ENCODE measurements at regions not wholly inside any gene's neighbourhood (a gene's known extent, or its start where the extent isn't known, plus 50 kb on each side); places are given as distances from the start of the nearest gene placed in this dataset.
"Not testable (repeated sequence)": the region's sequence is repeated elsewhere in the genome, so short reads cannot be mapped to it uniquely, and the experiment has no call there.

GRCh38 chr13:22740264-22740663 is 440.5 kb upstream of the SGCG start:
- no peak for DNase-seq (ENCODE audit: low read depth in 2 of 2)

DNA sequence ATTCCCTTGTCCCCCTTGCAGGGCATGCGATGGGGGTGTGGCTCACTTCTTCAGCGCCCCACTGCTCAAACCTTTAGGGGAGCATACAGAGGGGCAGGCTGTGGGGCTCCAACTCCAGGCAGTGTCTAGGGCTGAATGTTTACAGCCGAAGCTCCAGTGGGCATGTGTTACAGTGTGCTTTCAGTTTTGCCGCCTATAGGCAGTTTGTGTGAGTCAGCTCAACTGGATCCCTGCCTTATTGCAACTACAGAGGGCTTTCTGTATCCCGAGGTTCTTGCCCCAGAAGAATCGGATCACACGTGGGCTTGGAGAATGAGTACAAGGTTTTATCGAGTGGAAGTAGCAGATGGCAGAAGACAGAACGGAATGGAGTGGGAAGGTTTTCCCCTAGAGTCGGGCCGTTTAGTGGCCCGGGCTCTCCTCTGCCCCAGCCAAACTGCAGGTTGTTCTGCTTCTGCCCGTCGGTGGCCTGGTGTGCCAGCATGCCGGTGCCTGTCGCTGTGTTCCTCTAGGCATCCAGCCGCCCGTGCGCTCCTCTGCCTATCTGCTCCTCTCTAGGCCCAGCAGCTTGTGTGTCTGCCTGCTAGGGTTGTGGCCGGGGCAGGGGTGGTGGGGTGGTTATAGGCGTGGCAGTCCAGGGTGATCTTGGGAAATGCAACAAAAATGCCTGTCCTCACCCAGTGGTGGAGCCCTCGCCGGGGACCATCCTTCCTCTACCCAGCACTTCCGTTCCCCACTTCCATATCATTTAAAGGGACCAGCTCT is 435.9 kb upstream of the SGCG start:
- DNase-seq (ENCODE audit: low read depth in 2 of 2), result no peak

GRCh38 chr13:22748866-22749577 is 431.8 kb upstream of the SGCG start:
- DNase-seq (ENCODE audit: low read depth in 2 of 2), result no peak

- DNase-seq (ENCODE audit: low read depth in 2 of 2), result no peak
Measured at GRCh38 chr13:22749626-22750025, 431.2 kb upstream of the SGCG start.

DNA sequence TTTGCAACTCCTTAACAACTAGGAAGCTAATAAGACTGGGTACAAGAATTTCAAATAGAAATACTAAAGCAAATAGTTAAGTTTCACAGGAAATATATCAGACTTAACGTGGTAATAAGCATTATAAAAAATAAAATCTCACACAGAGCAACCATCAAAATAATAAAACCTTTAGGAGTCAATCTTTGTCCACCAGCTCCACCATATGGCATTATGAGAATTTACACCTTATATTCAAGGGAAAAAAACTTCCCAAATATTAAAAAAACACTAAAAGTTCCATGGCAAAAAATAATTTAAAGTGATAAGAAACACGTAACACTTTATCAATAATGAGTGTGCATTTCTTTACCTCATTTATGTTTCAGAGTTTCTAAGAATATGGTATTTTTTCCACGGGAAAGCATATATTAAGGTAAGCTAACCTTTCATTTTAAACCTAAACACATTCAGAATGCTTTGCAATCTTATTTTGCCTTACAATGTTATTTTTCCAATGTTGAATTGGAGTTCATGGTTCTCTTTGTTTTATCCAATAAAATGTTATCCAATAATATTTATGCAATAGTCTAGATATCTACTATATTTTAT is 423.2 kb upstream of the SGCG start:
- DNase-seq (ENCODE audit: low read depth in 2 of 2), result no peak

- DNase-seq (ENCODE audit: low read depth in 2 of 2), result no peak
Measured at GRCh38 chr13:22758245-22758644, 422.5 kb upstream of the SGCG start.

GRCh38 chr13:22761709-22762108 is 419.1 kb upstream of the SGCG start:
- no peak for DNase-seq (ENCODE audit: low read depth in 2 of 2)

DNA sequence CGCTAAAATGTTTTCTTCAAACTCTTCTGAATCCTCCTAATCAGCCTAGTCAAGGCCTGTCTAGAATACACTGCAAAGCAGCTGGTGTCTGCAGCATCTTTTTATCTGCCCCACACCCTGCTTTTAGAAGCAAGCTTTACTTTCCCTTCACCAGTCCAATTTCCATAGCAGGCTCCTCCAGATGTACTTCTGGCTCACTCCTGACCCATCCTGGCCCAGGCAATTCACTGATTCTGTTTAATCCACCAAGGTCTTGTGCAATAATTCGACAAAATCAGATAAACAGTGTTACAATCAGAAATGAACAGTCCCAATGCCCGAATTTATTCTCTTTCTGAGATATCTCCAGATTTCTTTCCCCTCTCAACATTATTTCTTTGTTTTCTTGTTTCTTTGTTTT is 415.2 kb upstream of the SGCG start:
- DNase-seq (ENCODE audit: low read depth in 2 of 2), result no peak

- DNase-seq (ENCODE audit: low read depth in 2 of 2), result no peak
Measured at GRCh38 chr13:22770891-22771290, 409.9 kb upstream of the SGCG start.

DNA sequence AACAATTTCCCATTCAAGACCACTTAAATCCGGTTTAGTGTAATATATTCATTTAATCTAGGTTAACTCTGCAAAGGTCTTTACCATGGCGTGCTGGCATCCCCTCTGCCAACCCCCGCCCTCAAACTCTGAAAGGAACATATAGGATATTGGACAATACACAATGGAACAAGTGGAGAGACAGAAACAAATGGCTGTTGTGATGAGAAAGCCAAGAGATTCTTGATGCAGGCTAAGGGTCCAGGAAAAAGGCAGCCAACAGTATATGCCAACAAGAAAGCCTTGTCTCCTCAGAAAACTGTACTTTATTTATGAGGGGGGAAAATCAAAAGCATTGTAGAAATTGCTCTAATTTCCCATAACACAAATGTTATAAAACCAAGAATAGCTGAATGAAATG is 407.3 kb upstream of the SGCG start:
- DNase-seq (ENCODE audit: low read depth in 2 of 2), result no peak

- DNase-seq (ENCODE audit: low read depth in 2 of 2), result no peak
Measured at GRCh38 chr13:22776394-22777186, 404.2 kb upstream of the SGCG start.

GRCh38 chr13:22777207-22777606 is 403.6 kb upstream of the SGCG start:
- DNase-seq (ENCODE audit: low read depth in 2 of 2), result no peak

GRCh38 chr13:22789027-22789593 is 391.7 kb upstream of the SGCG start:
- DNase-seq (ENCODE audit: low read depth in 2 of 2), result no peak

DNA sequence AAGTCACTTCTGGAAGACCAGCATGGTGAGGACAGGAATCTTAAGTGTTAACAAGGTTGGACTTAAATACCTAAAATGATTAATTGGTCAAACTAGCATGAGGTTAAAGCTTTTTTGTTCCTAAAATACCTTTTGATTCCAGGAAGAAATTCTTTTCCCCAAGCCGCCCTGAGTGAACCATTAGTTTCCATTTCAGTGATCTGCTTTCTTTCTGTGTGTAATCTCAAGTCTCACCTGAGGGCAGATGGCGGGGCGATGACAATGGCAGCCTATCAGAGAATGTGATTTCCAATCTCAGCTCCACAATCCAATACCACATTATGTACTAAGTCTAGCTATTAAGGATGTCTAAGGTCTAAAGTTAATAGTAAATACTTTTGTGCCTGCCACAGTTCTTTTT is 390.9 kb upstream of the SGCG start:
- no peak for DNase-seq (ENCODE audit: low read depth in 2 of 2)

DNA sequence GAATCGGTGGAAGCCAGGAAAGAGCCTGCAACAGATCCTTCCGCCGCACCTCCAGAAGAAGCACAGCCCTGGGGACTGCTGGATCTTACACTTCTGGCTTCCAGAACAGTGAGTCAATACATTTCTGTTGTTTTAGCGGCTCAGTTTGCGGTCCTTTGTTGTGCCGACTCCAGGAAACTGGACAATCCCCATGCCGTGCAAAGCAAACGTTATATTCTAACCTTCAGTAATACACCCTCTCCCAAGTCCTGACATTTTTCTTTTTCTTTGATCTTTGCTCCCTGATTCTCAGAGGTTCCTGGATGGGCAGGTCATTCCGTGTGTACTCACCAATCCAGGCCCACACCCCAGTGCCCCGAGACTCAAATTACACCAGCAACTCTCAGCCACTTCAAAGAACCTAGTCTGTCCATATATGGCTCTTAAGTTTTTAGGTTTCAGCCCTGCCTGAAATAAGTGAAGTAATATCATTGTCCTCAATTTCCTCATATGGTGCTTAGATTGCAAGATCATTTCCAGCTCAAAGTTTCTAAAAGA is 387.1 kb upstream of the SGCG start:
- DNase-seq (ENCODE audit: low read depth in 2 of 2), result no peak

- DNase-seq (ENCODE audit: low read depth in 2 of 2), result no peak
Measured at GRCh38 chr13:22800526-22801401, 380.0 kb upstream of the SGCG start.

DNA sequence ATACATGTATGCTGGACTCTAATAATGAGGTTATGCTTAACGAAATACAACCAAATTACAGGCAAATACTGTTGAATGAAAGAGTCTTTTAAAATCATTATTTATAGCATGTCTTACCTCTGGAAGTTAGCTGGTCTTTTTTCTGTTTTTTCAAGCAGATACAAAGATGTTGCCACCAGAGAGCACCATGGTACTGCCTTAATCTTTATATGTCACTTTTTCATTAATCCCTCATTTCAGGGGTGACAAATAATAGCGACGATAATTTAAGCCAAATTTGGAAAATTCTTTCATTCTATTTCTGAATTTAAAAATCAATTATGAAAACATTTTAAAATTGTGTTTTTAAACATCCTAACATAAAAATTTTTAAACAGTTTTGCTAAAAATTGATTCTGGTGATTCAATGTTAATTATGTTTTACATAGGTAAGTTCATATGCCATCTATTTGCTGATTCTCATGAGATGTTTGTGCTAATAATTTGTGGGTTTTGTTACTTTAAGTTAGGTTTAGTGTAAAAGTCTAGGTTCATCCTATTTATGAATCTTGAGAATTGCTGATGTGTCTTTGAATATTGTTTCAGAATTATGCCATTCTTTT is 379.3 kb upstream of the SGCG start:
- DNase-seq (ENCODE audit: low read depth in 2 of 2), result no peak

- DNase-seq (ENCODE audit: low read depth in 2 of 2), result no peak
Measured at GRCh38 chr13:22812793-22813192, 368.0 kb upstream of the SGCG start.

DNA sequence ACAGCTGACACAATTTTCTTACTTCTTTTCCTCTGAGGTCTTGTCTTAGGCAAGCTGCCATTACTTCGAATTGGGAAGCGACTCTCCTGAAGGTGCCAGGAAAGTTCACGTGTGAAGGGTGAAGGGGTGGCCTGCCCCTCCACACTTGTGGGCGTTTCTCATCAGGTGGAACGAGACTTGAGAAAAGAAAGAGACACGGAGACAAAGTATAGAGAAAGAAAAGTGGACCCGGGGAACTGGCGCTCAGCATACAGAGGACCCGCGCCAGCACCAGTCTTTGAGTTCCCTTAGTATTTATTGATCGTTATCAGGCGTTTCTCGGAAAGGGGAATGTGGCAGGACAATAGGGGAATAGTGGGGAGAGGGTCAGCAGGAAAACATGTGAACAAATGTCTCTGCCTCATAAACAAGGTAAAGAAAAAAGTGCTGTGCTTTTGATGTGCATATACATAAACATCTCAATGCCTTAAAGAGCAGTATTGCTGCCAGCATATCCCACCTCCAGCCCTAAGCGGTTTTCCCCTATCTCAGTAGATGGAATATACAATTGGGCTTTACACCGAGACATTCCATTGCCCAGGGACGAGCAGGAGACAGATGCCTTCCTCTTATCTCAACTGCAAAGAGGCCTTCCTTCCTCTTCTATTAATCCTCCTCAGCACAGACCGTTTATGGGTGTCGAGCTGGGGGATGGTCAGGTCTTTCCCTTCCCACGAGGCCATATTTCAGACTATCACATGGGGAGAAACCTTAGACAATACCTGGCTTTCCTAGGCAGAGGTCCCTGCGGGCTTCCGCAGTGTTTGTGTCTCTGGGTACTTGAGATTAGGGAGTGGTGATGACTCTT is 367.0 kb upstream of the SGCG start:
- not testable (repeated sequence) for DNase-seq (ENCODE audit: low read depth in 2 of 2)

Measured in activated CD4-positive, alpha-beta T cell treated with anti-CD3 and anti-CD28 coated beads for 24 hours (primary cell).